H9 (cell line): ENCODE measurements at regions not wholly inside any gene's neighbourhood (a gene's known extent, or its start where the extent isn't known, plus 50 kb on each side); places are given as distances from the start of the nearest gene placed in this dataset.

Source experiments
- DNase-seq: peaks from one replicate; pipeline ENCODE4 v3.0.0-alpha.2; 2017
- H2AFZ ChIP-seq: one replicate; pipeline ENCODE4 v1.6.1; 2013; ENCODE audit warnings: mild to moderate bottlenecking, low read length, control low read depth, moderate library complexity
- H2AK5ac ChIP-seq: 2 replicates; pipeline ENCODE4 v1.6.1; 2013; ENCODE audit warnings: low read length, control low read depth, mixed read lengths; ENCODE audit not compliant: insufficient read length
- H2BK120ac ChIP-seq: one replicate; pipeline ENCODE4 v1.6.1; 2013; ENCODE audit warnings: low read depth, mild to moderate bottlenecking, low read length, control low read depth, inconsistent platforms; ENCODE audit not compliant: poor library complexity, severe bottlenecking
- H2BK12ac ChIP-seq: 2 replicates; pipeline ENCODE4 v1.6.1; 2013; ENCODE audit warnings: low read length, control low read depth, mixed read lengths, low read depth; ENCODE audit not compliant: insufficient read length
- H2BK15ac ChIP-seq: 2 replicates; pipeline ENCODE4 v1.6.1; 2013; ENCODE audit warnings: low read depth, low read length, control low read depth
- H2BK20ac ChIP-seq: one replicate; pipeline ENCODE4 v1.6.1; 2013; ENCODE audit warnings: low read depth, mild to moderate bottlenecking, low read length, control low read depth, inconsistent platforms; ENCODE audit not compliant: poor library complexity, severe bottlenecking
- H2BK5ac ChIP-seq: 2 replicates; pipeline ENCODE4 v1.6.1; 2013; ENCODE audit warnings: low read length, control low read depth, mixed read lengths; ENCODE audit not compliant: insufficient read length
- H3K14ac ChIP-seq: 2 replicates; pipeline ENCODE4 v1.6.1; 2013; ENCODE audit warnings: low read length, control low read depth; ENCODE audit not compliant: insufficient read depth
- H3K18ac ChIP-seq: 2 replicates; pipeline ENCODE4 v1.6.1; 2013; ENCODE audit warnings: low read depth, mild to moderate bottlenecking, mixed read lengths, low read length, control low read depth; ENCODE audit not compliant: insufficient read length
- H3K23ac ChIP-seq: 2 replicates; pipeline ENCODE4 v1.6.1; 2013; ENCODE audit warnings: low read length, control low read depth, mixed read lengths, low read depth; ENCODE audit not compliant: insufficient read length
- H3K23me2 ChIP-seq: 2 replicates; pipeline ENCODE4 v1.6.1; 2013; ENCODE audit warnings: low read depth, mild to moderate bottlenecking, mixed read lengths, low read length, control low read depth; ENCODE audit not compliant: insufficient read length, poor library complexity, severe bottlenecking
- H3K27ac ChIP-seq: 2 replicates; pipeline ENCODE4 v1.5.1; 2013; ENCODE audit warnings: low read length, control low read depth, mixed read lengths, low read depth; ENCODE audit not compliant: insufficient read length
- H3K27me3 ChIP-seq: 2 replicates; pipeline ENCODE4 v1.6.1; 2013; ENCODE audit warnings: low read length, control low read depth, inconsistent platforms; ENCODE audit not compliant: insufficient read depth
- H3K4ac ChIP-seq: 2 replicates; pipeline ENCODE4 v1.6.1; 2013; ENCODE audit warnings: low read depth, mild to moderate bottlenecking, control low read depth, inconsistent platforms, low read length, moderate library complexity
- H3K4me1 ChIP-seq: 2 replicates; pipeline ENCODE4 v1.6.1; 2013; ENCODE audit warnings: low read length, control low read depth, inconsistent platforms; ENCODE audit not compliant: insufficient read depth
- H3K4me2 ChIP-seq: 2 replicates; pipeline ENCODE4 v1.6.1; 2013; ENCODE audit warnings: low read length, control low read depth, mixed read lengths; ENCODE audit not compliant: insufficient read length, insufficient read depth
- H3K56ac ChIP-seq: 2 replicates; pipeline ENCODE4 v1.6.1; 2013; ENCODE audit warnings: low read depth, mild to moderate bottlenecking, mixed read lengths, low read length, control low read depth; ENCODE audit not compliant: insufficient read length
- H3K79me1 ChIP-seq: 2 replicates; pipeline ENCODE4 v1.6.1; 2013; ENCODE audit warnings: low read depth, mild to moderate bottlenecking, moderate library complexity, low read length, control low read depth, inconsistent platforms; ENCODE audit not compliant: insufficient read depth, poor library complexity, severe bottlenecking
- H3K79me2 ChIP-seq: 2 replicates; pipeline ENCODE4 v1.6.1; 2013; ENCODE audit warnings: low read length, control low read depth, inconsistent platforms; ENCODE audit not compliant: insufficient read depth
- H3K9ac ChIP-seq: 2 replicates; pipeline ENCODE4 v1.6.1; 2013; ENCODE audit warnings: low read length, control low read depth, mixed read lengths; ENCODE audit not compliant: insufficient read length; ENCODE audit errors: extremely low read depth
- H3K9me3 ChIP-seq: one replicate; pipeline ENCODE4 v1.6.1; 2013; ENCODE audit warnings: low read depth, low read length, inconsistent platforms; ENCODE audit not compliant: control insufficient read depth
- H3T11ph ChIP-seq: one replicate; pipeline ENCODE4 v1.6.1; 2013; ENCODE audit warnings: mild to moderate bottlenecking, low read length, control low read depth, inconsistent platforms
- H4K20me1 ChIP-seq: one replicate; pipeline ENCODE4 v1.6.1; 2013; ENCODE audit not compliant: control insufficient read depth, insufficient read length, insufficient read depth
- H4K5ac ChIP-seq: 2 replicates; pipeline ENCODE4 v1.6.1; 2013; ENCODE audit warnings: low read depth, mild to moderate bottlenecking, mixed read lengths, low read length, control low read depth; ENCODE audit not compliant: insufficient read length
- H4K8ac ChIP-seq: replicated peaks from 2 replicates; pipeline ENCODE4 v1.6.1; 2013; ENCODE audit warnings: low read length, control low read depth, mixed read lengths, low read depth; ENCODE audit not compliant: insufficient read length
- H4K91ac ChIP-seq: 2 replicates; pipeline ENCODE4 v1.6.1; 2013; ENCODE audit warnings: low read depth, mild to moderate bottlenecking, moderate library complexity, mixed read lengths, low read length, control low read depth; ENCODE audit not compliant: insufficient read length
- H3K27ac Mint-ChIP-seq, 3 experiments: 2 replicates in 2 of 3; 3 replicates in 1 of 3; pipeline ENCODE4 v1.8.0; 2020 to 2021; ENCODE audit warnings: mixed read lengths in 3 of 3, mild to moderate bottlenecking in 1 of 3, moderate library complexity in 1 of 3
- H3K27me3 Mint-ChIP-seq: 2 replicates; pipeline ENCODE4 v1.8.0; 2021; ENCODE audit warnings: low read depth, mild to moderate bottlenecking, moderate library complexity, mixed read lengths
- H3K36me3 Mint-ChIP-seq, 3 experiments: 2 replicates in 2 of 3; 3 replicates in 1 of 3; pipeline ENCODE4 v1.8.0; 2020 to 2021; ENCODE audit warnings: low read depth in 3 of 3, mixed read lengths in 3 of 3; ENCODE audit not compliant: insufficient read depth in 1 of 3
- H3K4me1 Mint-ChIP-seq, 2 experiments: 2 replicates each; pipeline ENCODE4 v1.8.0; 2020; ENCODE audit warnings: mixed read lengths in 2 of 2
- H3K4me3 Mint-ChIP-seq, 2 experiments: 2 replicates in 1 of 2; 3 replicates in 1 of 2; pipeline ENCODE4 v1.8.0; 2020 to 2021; ENCODE audit warnings: mild to moderate bottlenecking in 2 of 2, mixed read lengths in 2 of 2, moderate library complexity in 1 of 2
- H3K9me3 Mint-ChIP-seq, 2 experiments: 2 replicates in 1 of 2; 3 replicates in 1 of 2; pipeline ENCODE4 v1.8.0; 2020; ENCODE audit warnings: mild to moderate bottlenecking in 2 of 2, mixed read lengths in 2 of 2, moderate library complexity in 1 of 2
- CTCF ChIP-seq: fragments of 200-600 bp; sonication (generic); conservative IDR thresholded peaks from 3 replicates; pipeline ENCODE4 v1.8.0; 2021; ENCODE audit warnings: antibody characterized with exemption, mild to moderate bottlenecking
- WGBS: extraction: QIAGEN DNeasy Blood & Tissue Kit; methylation state at CpG from one replicate; pipeline ENCODE4 v1.1.7; 2013; ENCODE audit warnings: missing lambda C conversion rate, low lambda C conversion rate, mixed read lengths; ENCODE audit not compliant: insufficient read length; ENCODE audit errors: extremely low coverage; 5-methylcytosine and 5-hydroxymethylcytosine counted together

GRCh38 chr13:31072041-31072440, 89.7 kb downstream of the HSPH1 start:
- Histone ChIP-seq H2AK5ac (no peak overlapping the region), H2BK12ac (no peak overlapping the region), H3K4me2 (no peak overlapping the region), H4K5ac (no peak overlapping the region), H3K27ac (no peak overlapping the region), H3K23ac (no peak overlapping the region), H4K91ac (no peak overlapping the region), H2BK5ac (no peak overlapping the region), H3T11ph (no peak overlapping the region), H3K56ac (no peak overlapping the region), H2BK15ac (no peak overlapping the region), H3K4me1 (no peaks in the 10 kb centered on the region; the same call in 1 of the 2 replicates), H4K8ac (no peak overlapping the region), H4K20me1 (peaks cover 2% of the 10 kb centered on the region), H2AFZ (no peak overlapping the region), H3K79me1 (no peaks in the 10 kb centered on the region), H2BK20ac (no peak overlapping the region), H3K79me2 (no peaks in the 10 kb centered on the region), H3K23me2 (no peaks in the 10 kb centered on the region), H2BK120ac (no peak overlapping the region), H3K4ac (no peak overlapping the region), H3K14ac (no peak overlapping the region), H3K18ac (no peak overlapping the region), H3K9me3 (no peaks in the 10 kb centered on the region), H3K9ac (no peak overlapping the region), H3K27me3 (no peaks in the 10 kb centered on the region)
- H3K4me3 Mint-ChIP-seq: no peak overlapping the region
- no peaks in the 10 kb centered on the region for H3K9me3 Mint-ChIP-seq
- no peaks in the 10 kb centered on the region for H3K36me3 Mint-ChIP-seq
- peaks cover 15 to 17% of the 10 kb centered on the region in 2 experiments for H3K4me1 Mint-ChIP-seq
- TF ChIP-seq CTCF: no peak
- no peaks in the 10 kb centered on the region; the same call in none of the 2 replicates for H3K27me3 Mint-ChIP-seq
- no CpG with 5 or more reads among the region's 3 CpGs for WGBS
- no peak overlapping the region for H3K27ac Mint-ChIP-seq
- no peak for DNase-seq
